ENCODE measurements at regions not wholly inside any gene's neighbourhood (a gene's known extent, or its start where the extent isn't known, plus 50 kb on each side); places are given as distances from the start of the nearest gene placed in this dataset.
"Not testable (repeated sequence)": the region's sequence is repeated elsewhere in the genome, so short reads cannot be mapped to it uniquely, and the experiment has no call there.

DNA sequence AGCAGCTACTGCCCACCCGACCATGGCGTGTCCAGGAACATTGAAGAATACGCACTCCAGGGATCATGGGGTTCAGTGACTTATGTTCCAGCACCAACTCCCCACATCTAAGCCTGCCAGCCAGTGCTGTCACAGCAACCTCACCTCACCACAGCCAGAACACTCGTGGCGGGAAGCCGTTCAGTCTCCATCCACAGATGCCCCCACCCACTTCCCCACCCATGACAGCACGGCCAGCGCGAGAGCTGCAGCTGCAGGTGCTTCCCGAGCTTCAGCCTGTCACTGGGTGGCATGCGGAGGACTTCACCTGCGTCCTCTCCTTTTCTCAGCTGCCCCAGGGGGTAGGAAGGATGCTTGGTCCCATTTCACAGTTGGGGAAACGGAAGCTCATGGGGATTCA is 50.3 kb downstream of the RBFOX3 start:
- no peak for DNase-seq (ENCODE audit: low spot score)

DNA sequence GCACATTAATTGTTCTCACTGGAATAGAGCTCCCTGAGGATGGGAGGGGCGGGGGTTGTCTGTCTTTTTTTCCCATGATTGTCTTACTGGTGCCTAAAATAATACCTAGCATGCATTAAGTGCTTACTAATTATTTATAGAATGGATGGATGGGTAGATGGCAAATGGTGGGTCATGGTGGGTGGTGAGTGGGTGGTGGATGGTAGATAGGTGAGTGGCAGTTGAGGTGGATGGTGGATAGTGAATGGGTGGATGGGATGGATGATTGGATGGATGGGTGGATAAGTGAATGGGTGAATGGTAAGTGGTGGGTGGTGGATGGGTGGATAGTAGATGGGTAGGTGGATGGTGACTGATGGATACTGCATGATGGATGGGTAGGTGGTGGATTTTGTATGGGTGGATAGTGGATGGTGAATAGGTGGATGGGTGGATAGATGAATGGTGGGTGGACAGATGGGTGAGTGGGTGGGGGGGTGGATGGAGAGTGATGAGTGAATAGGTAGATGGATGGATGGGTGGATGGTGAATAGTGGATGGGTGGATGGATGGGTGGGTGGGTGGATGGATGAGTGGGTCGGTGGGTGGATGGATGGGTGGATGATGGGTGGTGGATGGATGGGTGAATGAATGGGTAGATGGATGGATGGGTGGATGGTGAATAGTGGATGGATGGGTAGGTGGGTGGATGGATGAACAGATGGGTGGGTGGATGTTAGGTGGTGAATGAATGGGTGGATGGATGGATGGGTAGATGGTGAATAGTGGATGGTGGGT is 51.6 kb downstream of the RBFOX3 start:
- DNase-seq (ENCODE audit: low spot score): no peak

GRCh38 chr17:79558091-79558900 is 52.6 kb downstream of the RBFOX3 start:
- DNase-seq (ENCODE audit: low spot score): no peak

DNA sequence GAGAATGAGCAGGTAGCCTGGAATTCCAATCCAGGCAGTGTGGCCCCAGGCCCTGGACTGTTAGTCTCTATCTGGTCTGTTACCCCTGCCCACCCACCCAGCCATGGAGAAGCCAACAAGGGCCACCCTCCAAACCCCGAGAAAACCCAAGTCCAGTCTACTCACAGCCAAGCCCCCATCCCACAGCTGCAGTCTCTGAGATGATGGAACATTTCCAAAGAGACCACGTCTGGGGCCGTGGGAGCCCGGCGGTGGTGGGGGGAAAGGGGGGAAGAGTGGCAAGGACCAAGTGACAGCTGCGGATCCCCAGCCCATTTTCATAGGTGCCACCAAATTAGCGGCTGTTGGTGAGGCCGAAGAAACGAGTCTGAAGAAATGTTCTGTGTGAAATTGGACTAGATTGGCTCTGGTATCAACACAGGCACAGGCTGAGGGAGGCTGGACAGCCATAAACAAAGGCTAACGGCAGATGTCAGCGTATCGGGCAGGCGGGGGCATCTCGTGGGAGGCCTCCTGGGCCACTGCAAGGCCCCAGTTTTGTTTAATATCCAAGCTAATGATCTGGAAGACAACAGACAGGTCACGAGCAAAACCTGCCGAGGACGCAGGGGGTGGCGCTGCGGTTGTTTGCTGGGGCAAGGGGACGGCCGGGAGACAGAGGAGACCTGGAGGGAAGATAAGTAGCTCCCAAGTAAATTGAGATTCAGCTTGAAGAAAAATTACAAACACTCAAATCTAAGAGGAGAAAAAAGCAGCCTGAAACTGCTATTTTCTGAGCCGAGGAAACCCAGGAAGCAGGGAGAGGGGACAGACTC is 53.4 kb downstream of the RBFOX3 start:
- DNase-seq (ENCODE audit: low spot score): no peak

DNA sequence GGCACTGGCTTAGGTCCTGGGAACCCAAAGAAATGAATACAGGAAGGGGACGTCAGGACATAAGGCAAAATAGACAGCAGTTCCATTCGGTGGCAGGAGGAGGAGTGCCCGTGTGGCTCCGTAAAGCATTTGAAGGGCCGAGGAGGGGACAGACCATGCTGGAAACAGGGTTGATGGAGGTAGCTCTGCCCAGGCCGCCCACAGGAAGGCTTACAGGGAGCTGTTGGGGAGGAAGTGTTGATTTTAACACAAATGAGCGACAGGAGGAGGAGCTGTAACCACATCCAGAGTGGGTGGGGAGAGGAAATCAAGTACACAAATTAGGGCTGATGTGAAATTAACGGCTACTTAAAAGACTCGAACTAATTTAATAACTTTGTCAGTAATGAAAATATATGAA is 54.6 kb downstream of the RBFOX3 start:
- DNase-seq (ENCODE audit: low spot score): no peak

GRCh38 chr17:79555543-79555942 is 55.3 kb downstream of the RBFOX3 start:
- no peak for DNase-seq (ENCODE audit: low spot score)

GRCh38 chr17:79554346-79554745 is 56.5 kb downstream of the RBFOX3 start:
- DNase-seq (ENCODE audit: low spot score): not testable (repeated sequence)

DNA sequence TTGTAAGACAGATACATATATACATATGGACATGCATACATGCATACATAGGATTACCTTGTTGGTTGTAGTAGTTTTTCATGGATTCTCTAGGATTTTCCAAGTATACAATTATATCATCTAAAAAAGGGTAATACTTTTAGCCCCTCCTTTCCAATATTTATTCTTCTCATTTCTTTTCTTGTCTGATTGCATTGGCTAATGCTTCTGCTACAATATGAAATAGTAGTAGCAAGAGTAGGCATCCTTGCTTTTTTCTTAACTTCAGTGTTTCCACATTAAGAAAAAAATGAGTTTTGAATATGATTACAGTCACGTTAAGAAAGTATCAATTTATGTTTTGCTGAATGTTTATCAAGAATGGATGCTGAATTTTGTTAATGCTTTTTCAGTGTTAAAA is 58.0 kb downstream of the RBFOX3 start:
- no peak for DNase-seq (ENCODE audit: low spot score)

- no peak for DNase-seq (ENCODE audit: low spot score)
Observed at GRCh38 chr17:79552405-79552804, 58.4 kb downstream of the RBFOX3 start.

DNA sequence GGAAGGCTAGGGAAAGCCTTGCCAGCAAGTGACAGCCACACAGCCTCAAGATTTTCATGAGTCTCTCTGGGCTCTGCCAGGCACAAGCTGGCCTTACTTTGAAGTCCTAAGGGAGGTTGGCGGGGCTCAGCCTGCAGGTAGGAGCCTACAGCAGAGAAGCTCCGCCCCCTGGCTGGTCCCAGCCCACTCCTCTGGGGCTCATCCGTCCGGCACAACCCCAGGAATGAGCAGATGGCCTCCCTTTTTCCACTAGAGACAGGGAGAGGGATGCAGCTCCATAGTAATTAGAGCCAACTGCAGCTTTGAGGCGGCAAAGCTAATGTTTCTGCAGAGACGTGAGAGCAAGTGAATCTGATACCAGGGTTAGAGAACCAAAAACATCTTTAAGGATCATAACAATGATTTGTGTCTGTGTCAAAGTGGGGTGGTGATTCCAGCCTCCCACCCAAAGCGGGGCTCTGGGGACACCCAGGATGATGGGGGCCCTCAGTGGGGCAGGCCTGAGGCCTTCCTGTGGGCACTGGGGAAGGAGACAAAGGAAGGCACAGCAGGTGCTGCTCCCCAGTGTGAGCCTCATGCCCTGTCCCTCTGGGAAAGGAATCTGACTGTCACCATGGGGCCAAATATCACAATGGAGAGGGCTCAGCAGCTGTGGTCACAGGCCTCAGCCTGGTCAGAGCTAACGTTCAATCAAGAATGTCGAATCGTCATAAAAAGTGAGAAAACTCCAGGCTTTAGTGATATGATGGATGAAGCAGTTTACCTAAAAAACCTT is 61.5 kb downstream of the RBFOX3 start:
- no peak for DNase-seq (ENCODE audit: low spot score)

DNA sequence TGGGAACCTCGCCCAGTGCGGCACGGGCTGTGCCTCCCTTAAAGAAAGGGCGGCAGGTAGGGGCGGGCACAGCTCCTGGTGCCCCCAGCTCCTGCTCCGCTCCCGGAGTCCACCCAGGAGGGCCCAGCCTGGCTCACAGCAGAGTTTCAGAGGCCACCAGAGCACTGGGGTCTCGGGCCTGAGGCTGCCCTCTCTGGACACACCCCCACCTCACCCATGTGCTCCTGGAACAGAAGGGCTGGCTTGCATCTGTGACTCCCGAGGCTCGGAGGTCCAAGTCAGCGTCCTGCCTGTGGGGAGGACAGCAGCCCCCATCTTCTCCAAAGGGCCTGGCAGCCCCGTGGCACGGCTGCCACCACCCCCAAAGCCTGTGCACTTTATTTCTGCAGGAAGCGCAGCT is 62.7 kb downstream of the RBFOX3 start:
- no peak for DNase-seq (ENCODE audit: low spot score)

DNA sequence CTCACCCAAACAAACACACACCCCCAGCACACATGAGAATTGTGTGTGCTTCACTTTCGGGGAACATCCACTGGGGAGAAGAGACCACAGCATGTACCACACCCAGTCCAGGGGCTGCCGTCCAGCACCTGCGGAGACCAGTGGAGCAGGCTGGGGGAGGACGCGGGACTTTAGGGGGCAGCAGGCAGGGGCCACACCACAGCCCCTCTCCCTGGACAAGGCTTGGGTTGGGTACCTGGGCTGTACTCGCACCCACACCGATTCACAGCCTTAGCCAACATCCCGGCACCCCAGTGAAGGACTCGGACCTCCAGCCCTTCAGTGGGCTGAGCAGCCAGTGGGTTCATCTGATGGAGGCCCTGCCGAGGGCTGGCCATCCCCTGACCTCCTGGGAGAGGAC is 63.3 kb downstream of the RBFOX3 start:
- no peak for DNase-seq (ENCODE audit: low spot score)

DNA sequence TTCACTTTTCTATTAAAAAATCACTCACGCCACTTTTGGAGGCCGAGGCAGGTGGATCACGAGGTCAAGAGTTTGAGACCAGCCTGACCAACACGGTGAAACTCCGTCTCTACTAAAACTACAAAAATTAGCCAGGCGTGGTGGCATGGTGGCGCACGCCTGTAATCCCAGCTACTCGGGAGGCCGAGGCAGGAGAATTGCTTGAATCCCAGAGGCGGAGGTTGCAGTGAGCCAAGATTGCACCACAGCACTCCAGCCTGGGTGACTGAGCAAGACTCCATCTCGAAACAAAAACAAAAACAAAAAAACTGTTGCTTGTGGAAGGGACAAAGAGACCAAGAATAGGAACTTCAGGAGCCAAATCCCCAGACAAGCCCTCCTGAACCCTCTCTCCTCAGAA is 63.7 kb downstream of the RBFOX3 start:
- DNase-seq (ENCODE audit: low spot score): not testable (repeated sequence)

GRCh38 chr17:79546386-79546785 is 64.5 kb downstream of the RBFOX3 start:
- no peak for DNase-seq (ENCODE audit: low spot score)

DNA sequence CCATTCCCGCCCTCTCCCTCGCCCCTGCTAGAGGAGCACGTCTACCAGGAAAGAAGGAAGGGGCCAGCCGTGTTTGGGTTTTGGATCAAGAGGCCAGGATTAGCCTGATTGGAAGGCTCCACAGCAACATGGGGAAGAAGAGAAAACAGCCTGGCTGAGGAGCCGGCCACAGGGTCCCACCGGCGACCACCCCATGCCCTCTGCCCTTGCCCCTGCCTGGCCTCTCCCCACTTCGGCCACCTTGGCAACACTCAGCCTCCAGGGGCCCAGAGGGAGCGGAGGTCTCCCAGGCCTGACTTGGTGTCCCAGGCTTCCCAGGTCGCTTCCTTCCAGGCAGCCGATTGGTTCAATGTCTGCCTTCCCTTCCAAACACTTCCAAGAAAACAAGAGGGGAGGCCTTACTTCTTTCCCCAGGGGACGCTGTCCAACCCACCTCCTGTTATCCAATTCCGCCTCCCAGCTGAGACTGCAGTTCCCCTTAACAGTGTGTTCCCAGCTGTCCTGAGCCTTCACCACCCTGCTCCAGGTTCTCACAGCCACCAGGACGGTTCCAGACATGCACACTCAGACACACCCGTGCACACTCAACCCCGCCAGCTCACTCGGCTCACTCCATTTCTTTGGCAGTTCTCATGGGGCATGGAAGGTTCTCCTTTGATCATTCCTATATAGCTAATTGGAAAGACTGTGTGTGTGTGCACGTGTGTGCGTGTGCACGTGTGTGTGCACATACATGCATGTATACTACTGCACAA is 65.4 kb downstream of the RBFOX3 start:
- DNase-seq (ENCODE audit: low spot score): no peak

GRCh38 chr17:79544142-79544914 is 66.5 kb downstream of the RBFOX3 start:
- no peak for DNase-seq (ENCODE audit: low spot score)

- no peak for DNase-seq (ENCODE audit: low spot score)
Observed at GRCh38 chr17:79543531-79543930, 67.3 kb downstream of the RBFOX3 start.

DNA sequence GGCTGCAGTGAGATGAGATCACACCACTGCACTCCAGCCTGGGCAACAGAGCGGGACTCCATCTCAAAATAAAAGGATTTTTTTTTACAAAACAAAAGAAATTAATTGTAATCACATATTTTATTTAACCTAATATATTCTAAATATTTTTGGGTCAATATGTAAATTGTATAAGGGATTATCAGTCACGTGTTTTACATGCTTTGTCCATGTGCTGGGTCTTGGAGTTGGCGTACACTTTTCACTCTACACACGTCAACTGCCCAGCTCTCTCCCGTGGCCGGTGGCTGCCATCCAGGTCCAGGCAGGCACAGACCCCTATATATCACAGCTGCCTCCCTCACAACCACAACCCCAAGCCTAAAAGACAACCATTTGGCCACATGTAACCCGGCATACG is 68.1 kb downstream of the RBFOX3 start:
- DNase-seq (ENCODE audit: low spot score): no peak

DNA sequence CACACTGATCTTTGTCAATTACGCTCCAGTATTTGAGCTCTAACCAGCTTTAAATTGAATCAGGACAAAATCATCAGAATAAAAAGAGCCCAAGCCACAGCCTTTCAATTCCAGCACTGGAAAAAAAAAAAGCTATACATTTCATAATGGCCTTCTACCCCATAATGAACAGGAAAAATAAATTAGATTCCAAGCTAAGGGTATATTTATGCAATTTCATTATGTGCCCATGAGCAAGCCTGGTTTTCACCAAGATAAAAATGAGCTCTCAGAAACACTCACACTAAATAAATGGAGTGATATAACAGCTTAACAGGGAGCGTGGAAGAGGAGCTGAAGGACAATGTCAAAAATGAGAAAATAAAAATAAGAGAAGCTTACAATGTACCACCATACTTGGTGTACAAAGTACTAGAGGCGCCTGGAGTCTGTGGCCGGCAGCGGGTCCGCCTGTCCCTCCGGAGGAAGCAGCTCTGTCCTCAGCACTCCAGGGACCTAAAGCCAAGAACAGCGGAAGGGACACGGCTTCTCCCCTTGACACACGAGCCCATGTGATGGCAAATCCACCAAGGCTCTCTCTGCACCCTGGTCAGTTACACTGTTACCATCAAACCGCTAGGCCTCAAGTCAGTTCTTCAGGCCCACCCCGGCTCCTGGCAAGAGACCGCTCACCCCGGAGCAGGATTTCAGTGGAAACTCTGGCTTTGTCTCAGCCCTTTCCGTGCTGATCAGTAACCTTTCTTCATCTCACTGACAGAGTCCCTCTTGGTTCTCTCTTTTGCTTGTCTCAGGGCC is 69.6 kb downstream of the RBFOX3 start:
- no peak for DNase-seq (ENCODE audit: low spot score)
